ENCODE measurements at regions not wholly inside any gene's neighbourhood (a gene's known extent, or its start where the extent isn't known, plus 50 kb on each side); places are given as distances from the start of the nearest gene placed in this dataset.
A peak's percentile ranks its signal among the peaks of the same experiment; 100 is the strongest.

DNA sequence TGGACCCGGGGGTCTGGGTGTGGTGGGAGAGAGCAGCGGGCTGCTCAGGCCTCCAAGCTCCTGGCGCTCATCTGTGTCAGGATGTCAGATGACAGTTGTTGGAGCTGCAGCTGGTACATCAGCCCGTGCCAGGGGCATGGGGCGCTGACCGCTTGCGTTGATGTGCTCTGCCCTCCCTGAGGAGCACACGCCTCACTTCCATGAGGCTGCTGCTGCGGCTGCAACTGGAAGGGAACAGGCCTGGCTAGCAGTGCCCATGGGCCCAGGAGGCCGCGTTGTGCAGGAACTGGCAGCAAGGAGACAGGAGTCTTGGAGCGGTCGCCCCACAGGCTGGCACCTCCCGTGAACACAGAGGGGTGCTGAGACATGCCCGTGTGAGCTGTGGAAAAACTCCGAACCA is 361.3 kb upstream of the MKI67 start (continued):
- TF ChIP-seq, protein P1, sequence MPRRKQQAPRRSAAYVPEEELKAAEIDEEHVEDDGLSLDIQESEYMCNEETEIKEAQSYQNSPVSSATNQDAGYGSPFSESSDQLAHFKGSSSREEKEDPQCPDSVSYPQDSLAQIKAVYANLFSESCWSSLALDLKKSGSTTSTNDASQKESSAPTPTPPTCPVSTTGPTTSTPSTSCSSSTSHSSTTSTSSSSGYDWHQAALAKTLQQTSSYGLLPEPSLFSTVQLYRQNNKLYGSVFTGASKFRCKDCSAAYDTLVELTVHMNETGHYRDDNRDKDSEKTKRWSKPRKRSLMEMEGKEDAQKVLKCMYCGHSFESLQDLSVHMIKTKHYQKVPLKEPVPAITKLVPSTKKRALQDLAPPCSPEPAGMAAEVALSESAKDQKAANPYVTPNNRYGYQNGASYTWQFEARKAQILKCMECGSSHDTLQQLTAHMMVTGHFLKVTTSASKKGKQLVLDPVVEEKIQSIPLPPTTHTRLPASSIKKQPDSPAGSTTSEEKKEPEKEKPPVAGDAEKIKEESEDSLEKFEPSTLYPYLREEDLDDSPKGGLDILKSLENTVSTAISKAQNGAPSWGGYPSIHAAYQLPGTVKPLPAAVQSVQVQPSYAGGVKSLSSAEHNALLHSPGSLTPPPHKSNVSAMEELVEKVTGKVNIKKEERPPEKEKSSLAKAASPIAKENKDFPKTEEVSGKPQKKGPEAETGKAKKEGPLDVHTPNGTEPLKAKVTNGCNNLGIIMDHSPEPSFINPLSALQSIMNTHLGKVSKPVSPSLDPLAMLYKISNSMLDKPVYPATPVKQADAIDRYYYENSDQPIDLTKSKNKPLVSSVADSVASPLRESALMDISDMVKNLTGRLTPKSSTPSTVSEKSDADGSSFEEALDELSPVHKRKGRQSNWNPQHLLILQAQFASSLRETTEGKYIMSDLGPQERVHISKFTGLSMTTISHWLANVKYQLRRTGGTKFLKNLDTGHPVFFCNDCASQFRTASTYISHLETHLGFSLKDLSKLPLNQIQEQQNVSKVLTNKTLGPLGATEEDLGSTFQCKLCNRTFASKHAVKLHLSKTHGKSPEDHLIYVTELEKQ (CRISPR knock-in tag; IDR thresholded peaks at IDR 0.05) = no peak
- TF ChIP-seq, protein P2, sequence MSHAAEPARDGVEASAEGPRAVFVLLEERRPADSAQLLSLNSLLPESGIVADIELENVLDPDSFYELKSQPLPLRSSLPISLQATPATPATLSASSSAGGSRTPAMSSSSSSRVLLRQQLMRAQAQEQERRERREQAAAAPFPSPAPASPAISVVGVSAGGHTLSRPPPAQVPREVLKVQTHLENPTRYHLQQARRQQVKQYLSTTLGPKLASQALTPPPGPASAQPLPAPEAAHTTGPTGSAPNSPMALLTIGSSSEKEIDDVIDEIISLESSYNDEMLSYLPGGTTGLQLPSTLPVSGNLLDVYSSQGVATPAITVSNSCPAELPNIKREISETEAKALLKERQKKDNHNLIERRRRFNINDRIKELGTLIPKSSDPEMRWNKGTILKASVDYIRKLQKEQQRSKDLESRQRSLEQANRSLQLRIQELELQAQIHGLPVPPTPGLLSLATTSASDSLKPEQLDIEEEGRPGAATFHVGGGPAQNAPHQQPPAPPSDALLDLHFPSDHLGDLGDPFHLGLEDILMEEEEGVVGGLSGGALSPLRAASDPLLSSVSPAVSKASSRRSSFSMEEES (CRISPR knock-in tag; IDR thresholded peaks at IDR 0.05) = no peak

DNA sequence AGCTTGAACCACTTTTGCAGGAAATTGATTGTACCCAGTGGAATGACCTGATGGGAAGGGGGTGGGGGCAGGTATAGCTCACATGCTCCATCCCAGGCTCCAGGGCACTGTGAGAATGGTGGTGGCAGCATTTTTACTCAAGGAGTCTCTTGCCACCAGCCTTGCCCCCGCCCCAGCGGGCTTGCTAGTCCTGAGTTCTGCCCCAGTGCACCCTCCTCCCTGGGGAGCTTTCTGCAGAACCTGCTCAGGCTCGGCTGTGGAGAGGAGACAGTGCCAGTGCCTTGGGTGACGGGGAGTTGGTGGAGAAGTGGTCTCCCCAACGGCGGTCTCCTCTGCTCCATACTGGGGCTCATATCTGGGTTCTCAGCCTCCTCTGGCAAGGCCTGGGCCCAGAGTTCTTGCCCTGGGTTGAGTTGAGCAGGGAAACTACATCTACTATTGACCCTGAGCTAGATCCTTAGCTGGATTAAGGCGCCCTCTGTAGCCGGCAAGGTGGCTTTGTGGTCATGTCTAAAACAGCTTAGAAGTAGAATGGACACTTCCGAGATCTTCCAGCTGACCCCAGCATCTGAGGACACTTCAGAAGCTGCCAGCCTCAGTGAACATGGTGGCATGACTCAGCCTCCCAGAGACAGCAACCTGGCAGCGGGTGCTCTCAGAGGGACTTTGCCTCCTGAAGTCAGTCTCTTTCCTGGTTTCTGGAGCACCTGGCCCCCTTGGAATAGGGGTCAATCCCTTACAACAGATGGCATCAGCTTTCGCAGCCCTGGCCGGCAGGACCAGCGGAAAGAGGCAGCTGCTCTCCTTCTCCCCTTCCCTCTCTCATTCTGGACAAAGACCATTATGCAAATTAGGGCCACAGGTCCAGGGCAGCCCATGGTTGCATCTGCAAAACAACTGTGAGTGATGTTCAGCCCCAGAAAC is 363.4 kb upstream of the MKI67 start:
- in situ Hi-C loops (cut with MboI) (no loop called here), intact Hi-C loops (cut with micrococcal nuclease) (no loop called here)
- H3K9me3 ChIP-seq (replicated peaks; ENCODE audit: control insufficient read depth, insufficient read depth, low read depth, low read length) = no peaks in the 10 kb centered on the region
- H3K4me3 ChIP-seq = no peak overlapping the region
- H2AFZ ChIP-seq (ENCODE audit: low read depth, low read length) = no peak overlapping the region
- WGBS (ENCODE audit: insufficient coverage, low coverage, missing lambda C conversion rate) = 5% methylated on average over 8 of the region's 13 CpGs
- no peaks in the 10 kb centered on the region for H3K4me1 ChIP-seq (replicated peaks in 1 of 2; ENCODE audit: control insufficient read depth in 2 of 2, insufficient read depth in 2 of 2, low read length in 2 of 2)
- no peaks in the 10 kb centered on the region for H3K79me2 ChIP-seq (ENCODE audit: control insufficient read depth, insufficient read depth, low read length)
- ChIA-PET POLR2A (interaction anchor here (0.6 to 0.9 kb wide), 3 partner anchors 11 to 24 kb away, joined by 3 to 4 read pairs (median 3); no protein-coding TSS in a partner anchor), CTCF (ENCODE audit: low intra/inter-chr PET ratio) (interaction anchor here (0.6 kb wide), 1 partner anchor 270 kb away, joined by 4 read pairs; no protein-coding TSS in a partner anchor)
- no peak for FAIRE-seq
- no peaks in the 10 kb centered on the region for H3K9me1 ChIP-seq (ENCODE audit: control insufficient read depth, insufficient read depth, low read length)
- DNase-seq (ENCODE audit: extremely low read depth in 1 of 4, low spot score in 3 of 4) = no peak
- H3K9ac ChIP-seq (ENCODE audit: insufficient read depth in 1 of 2, low read depth in 2 of 2, low read length in 2 of 2) = no peak overlapping the region
- peak; percentile 69; the same call in 2 of the 3 replicates for ATAC-seq
- H3K27me3 ChIP-seq (ENCODE audit: control insufficient read depth in 2 of 2, insufficient read depth in 2 of 2, low read length in 2 of 2) = no peaks in the 10 kb centered on the region
- H3K27ac ChIP-seq (ENCODE audit: extremely low read depth, low read depth, low read length) = no peak overlapping the region
- H3K4me2 ChIP-seq (ENCODE audit: insufficient read depth, low read length) = no peak overlapping the region
- no peaks in the 10 kb centered on the region for H4K20me1 ChIP-seq (replicated peaks; ENCODE audit: control insufficient read depth, insufficient read depth, low read length)
- BruUV-seq (replicated peaks) = no TSS peak
- no peaks in the 10 kb centered on the region for H3K36me3 ChIP-seq (ENCODE audit: control insufficient read depth, insufficient read depth, low read length)
- TF ChIP-seq HNRNPK (IDR thresholded peaks at IDR 0.05; ENCODE audit: low read depth, low read length, poor library complexity, severe bottlenecking) = no peak
- no peak for TF ChIP-seq ERF (CRISPR knock-in tag; IDR thresholded peaks at IDR 0.05)
- no peak for TF ChIP-seq CHCHD3 (CRISPR knock-in tag; IDR thresholded peaks at IDR 0.05)
- TF ChIP-seq WHSC1 (IDR thresholded peaks at IDR 0.05; ENCODE audit: low read length) = no peak

Measured in K562 (cell line).